ENCODE measurements at regions not wholly inside any gene's neighbourhood (a gene's known extent, or its start where the extent isn't known, plus 50 kb on each side); places are given as distances from the start of the nearest gene placed in this dataset.
"Not testable (repeated sequence)": the region's sequence is repeated elsewhere in the genome, so short reads cannot be mapped to it uniquely, and the experiment has no call there.

- not testable (repeated sequence) for DNase-seq
Measured at GRCh38 chr16:29294400-29294933, 112.0 kb downstream of the NPIPB11 start.

- DNase-seq: not testable (repeated sequence)
Measured at GRCh38 chr16:29293545-29293944, 113.0 kb downstream of the NPIPB11 start.

GRCh38 chr16:29292952-29293471 lies 113.5 kb downstream of the NPIPB11 start:
- not testable (repeated sequence) for DNase-seq

- DNase-seq: peak; percentile 17 to 42
Measured at GRCh38 chr16:29291329-29292271, 114.9 kb downstream of the NPIPB11 start.

- peak; percentile 59 to 91 for DNase-seq
Measured at GRCh38 chr16:29290631-29291247, 115.8 kb downstream of the NPIPB11 start.

GRCh38 chr16:29289516-29290239 lies 116.8 kb downstream of the NPIPB11 start:
- DNase-seq: not testable (repeated sequence)

- DNase-seq: not testable (repeated sequence)
Measured at GRCh38 chr16:29288711-29289474, 117.6 kb downstream of the NPIPB11 start.

GRCh38 chr16:29287871-29288535 lies 118.5 kb downstream of the NPIPB11 start:
- not testable (repeated sequence) for DNase-seq

- not testable (repeated sequence) for DNase-seq
Measured at GRCh38 chr16:29287246-29287645, 119.3 kb downstream of the NPIPB11 start.

GRCh38 chr16:29286796-29287195 lies 119.7 kb downstream of the NPIPB11 start:
- not testable (repeated sequence) for DNase-seq

GRCh38 chr16:29286161-29286560 lies 120.3 kb downstream of the NPIPB11 start:
- DNase-seq: not testable (repeated sequence)

- DNase-seq: not testable (repeated sequence)
Measured at GRCh38 chr16:29285151-29285885, 121.2 kb downstream of the NPIPB11 start.

GRCh38 chr16:29284723-29285122 lies 121.8 kb downstream of the NPIPB11 start:
- not testable (repeated sequence) for DNase-seq

GRCh38 chr16:29284159-29284558 lies 122.4 kb downstream of the NPIPB11 start:
- not testable (repeated sequence) for DNase-seq

- DNase-seq: not testable (repeated sequence)
Measured at GRCh38 chr16:29278097-29278871, 128.2 kb downstream of the NPIPB11 start.

- not testable (repeated sequence) for DNase-seq
Measured at GRCh38 chr16:29276446-29276845, 130.1 kb downstream of the NPIPB11 start.

- not testable (repeated sequence) for DNase-seq
Measured at GRCh38 chr16:29274055-29275035, 132.2 kb downstream of the NPIPB11 start.
